AG08396 (cell line): ENCODE measurements at regions not wholly inside any gene's neighbourhood (a gene's known extent, or its start where the extent isn't known, plus 50 kb on each side); places are given as distances from the start of the nearest gene placed in this dataset.

Experiments
- DNase-seq: peaks from one replicate; pipeline ENCODE4 v3.0.0; 2012; ENCODE audit warnings: low spot score, mixed read lengths

GRCh38 chr3:189502256-189502655, 128.9 kb upstream of the TP63 start:
- DNase-seq: no peak

- no peak for DNase-seq
These were observed 128.4 kb upstream of the TP63 start for GRCh38 chr3:189502676-189503257.

GRCh38 chr3:189507856-189508255, 123.3 kb upstream of the TP63 start:
- DNase-seq: no peak

GRCh38 chr3:189508784-189509501, 122.2 kb upstream of the TP63 start:
- DNase-seq: no peak

- DNase-seq: no peak
These were observed 119.2 kb upstream of the TP63 start for GRCh38 chr3:189512039-189512438.

- no peak for DNase-seq
These were observed 118.4 kb upstream of the TP63 start for GRCh38 chr3:189512821-189513220.

GRCh38 chr3:189513281-189514117, 117.7 kb upstream of the TP63 start:
- DNase-seq: no peak

- DNase-seq: no peak
These were observed 115.2 kb upstream of the TP63 start for GRCh38 chr3:189516039-189516438.

- DNase-seq: no peak
These were observed 113.2 kb upstream of the TP63 start for GRCh38 chr3:189517981-189518380.

GRCh38 chr3:189519458-189519857, 111.7 kb upstream of the TP63 start:
- no peak for DNase-seq

- no peak for DNase-seq
These were observed 101.7 kb upstream of the TP63 start for GRCh38 chr3:189529468-189529867.

- no peak for DNase-seq
These were observed 101.2 kb upstream of the TP63 start for GRCh38 chr3:189529889-189530471.

GRCh38 chr3:189530822-189531221, 100.4 kb upstream of the TP63 start:
- DNase-seq: no peak

GRCh38 chr3:189531271-189531670, 99.9 kb upstream of the TP63 start:
- DNase-seq: no peak

- no peak for DNase-seq
These were observed 96.7 kb upstream of the TP63 start for GRCh38 chr3:189534531-189534930.

GRCh38 chr3:189537135-189537534, 94.1 kb upstream of the TP63 start:
- no peak for DNase-seq

- DNase-seq: no peak
These were observed 83.7 kb upstream of the TP63 start for GRCh38 chr3:189547448-189547847.

- DNase-seq: no peak
These were observed 83.1 kb upstream of the TP63 start for GRCh38 chr3:189548053-189548452.

- no peak for DNase-seq
These were observed 80.2 kb upstream of the TP63 start for GRCh38 chr3:189551007-189551406.

- no peak for DNase-seq
These were observed 76.2 kb upstream of the TP63 start for GRCh38 chr3:189554868-189555557.

GRCh38 chr3:189555558-189555881, 75.7 kb upstream of the TP63 start:
- no peak for DNase-seq

GRCh38 chr3:189557824-189558223, 73.4 kb upstream of the TP63 start:
- DNase-seq: no peak
